Stimulated activated naive CD8-positive, alpha-beta T cell treated with anti-CD3 and anti-CD28 coated beads, Interleukin-15, Interleukin-2, amounts not matched to agents 100 U/mL and 50 U/mL, for 24 hours (primary cell): ENCODE measurements at regions not wholly inside any gene's neighbourhood (a gene's known extent, or its start where the extent isn't known, plus 50 kb on each side); places are given as distances from the start of the nearest gene placed in this dataset.
"Not testable (repeated sequence)": the region's sequence is repeated elsewhere in the genome, so short reads cannot be mapped to it uniquely, and the experiment has no call there.

Experiments used
- ATAC-seq: fragments of 150-1000 bp; cut with Tn5 transposase; one replicate; pipeline ENCODE4 v1.10.0; 2021
- DNase-seq: peaks from one replicate; pipeline ENCODE4 v3.0.0; 2021

- DNase-seq (no peak), ATAC-seq (no peak)
Measured at GRCh38 chr3:28950614-28951013, 330.3 kb upstream of the RBMS3 start.

- DNase-seq (no peak), ATAC-seq (no peak)
Measured at GRCh38 chr3:28951772-28952556, 328.9 kb upstream of the RBMS3 start.

- DNase-seq (no peak), ATAC-seq (no peak)
Measured at GRCh38 chr3:28958656-28959055, 322.2 kb upstream of the RBMS3 start.

GRCh38 chr3:28971156-28971555, 309.7 kb upstream of the RBMS3 start:
- DNase-seq (no peak), ATAC-seq (no peak)

GRCh38 chr3:28972921-28973320, 307.9 kb upstream of the RBMS3 start:
- no peak for DNase-seq
- peak; percentile 78 for ATAC-seq

- no peak for ATAC-seq
- DNase-seq = no peak
Measured at GRCh38 chr3:28973609-28974008, 307.3 kb upstream of the RBMS3 start.

GRCh38 chr3:28978092-28978491, 302.8 kb upstream of the RBMS3 start:
- DNase-seq = no peak
- ATAC-seq = no peak

GRCh38 chr3:28980131-28980530, 300.7 kb upstream of the RBMS3 start:
- ATAC-seq (no peak), DNase-seq (no peak)

- ATAC-seq = peak; percentile 43
- DNase-seq = no peak
Measured at GRCh38 chr3:28980631-28981030, 300.2 kb upstream of the RBMS3 start.

- ATAC-seq (no peak), DNase-seq (no peak)
Measured at GRCh38 chr3:28982906-28983305, 298.0 kb upstream of the RBMS3 start.

- ATAC-seq (no peak), DNase-seq (no peak)
Measured at GRCh38 chr3:28986922-28987321, 293.9 kb upstream of the RBMS3 start.

GRCh38 chr3:28989646-28990089, 291.2 kb upstream of the RBMS3 start:
- ATAC-seq (peak; percentile 40), DNase-seq (no peak)

- no peak for ATAC-seq
- no peak for DNase-seq
Measured at GRCh38 chr3:28994161-28994905, 286.5 kb upstream of the RBMS3 start.

- ATAC-seq (no peak), DNase-seq (no peak)
Measured at GRCh38 chr3:29004885-29005599, 275.8 kb upstream of the RBMS3 start.

GRCh38 chr3:29005862-29006261, 275.0 kb upstream of the RBMS3 start:
- DNase-seq = no peak
- ATAC-seq = no peak

GRCh38 chr3:29011441-29011840, 269.4 kb upstream of the RBMS3 start:
- ATAC-seq (no peak), DNase-seq (no peak)

- ATAC-seq (no peak), DNase-seq (no peak)
Measured at GRCh38 chr3:29011966-29012365, 268.9 kb upstream of the RBMS3 start.

- no peak for ATAC-seq
- DNase-seq = no peak
Measured at GRCh38 chr3:29022976-29023375, 257.9 kb upstream of the RBMS3 start.

GRCh38 chr3:29026286-29026685, 254.6 kb upstream of the RBMS3 start:
- ATAC-seq (peak; percentile 68), DNase-seq (no peak)

- no peak for DNase-seq
- no peak for ATAC-seq
Measured at GRCh38 chr3:29026959-29027358, 253.9 kb upstream of the RBMS3 start.

GRCh38 chr3:29031175-29031574, 249.7 kb upstream of the RBMS3 start:
- DNase-seq, ATAC-seq: not testable (repeated sequence)

- no peak for ATAC-seq
- no peak for DNase-seq
Measured at GRCh38 chr3:29033511-29033910, 247.4 kb upstream of the RBMS3 start.

- ATAC-seq (no peak), DNase-seq (no peak)
Measured at GRCh38 chr3:29050155-29050554, 230.7 kb upstream of the RBMS3 start.
